Kidney (tissue), 13 donors: ENCODE measurements at regions not wholly inside any gene's neighbourhood (a gene's known extent, or its start where the extent isn't known, plus 50 kb on each side); places are given as distances from the start of the nearest gene placed in this dataset.
"Not testable (repeated sequence)": the region's sequence is repeated elsewhere in the genome, so short reads cannot be mapped to it uniquely, and the experiment has no call there.

ENCODE experiments used
- DNase-seq, 5 donors: peaks; one replicate each; pipeline ENCODE4 v3.0.0-alpha.2; 2013 to 2020
- FAIRE-seq: peaks from 2 replicates; lab custom pipeline; 2012; peaks lifted over from hg19 to GRCh38; lab: Jason Lieb, UNC
- H3K27ac ChIP-seq, 2 donors: one replicate each; pipeline ENCODE4 v1.7.0; 2013; ENCODE audit warnings: low read depth in 2 of 2, low read length in 2 of 2, inconsistent platforms in 1 of 2
- H3K27me3 ChIP-seq: one replicate; pipeline ENCODE4 v1.7.1; 2013; ENCODE audit warnings: low read length, inconsistent platforms; ENCODE audit not compliant: control insufficient read depth, insufficient read depth
- H3K36me3 ChIP-seq, 3 donors: one replicate each; pipeline versions ENCODE4 v1.7.0 to v1.7.1; 2013; ENCODE audit warnings: low read length in 3 of 3, control low read depth in 1 of 3, inconsistent platforms in 1 of 3; ENCODE audit not compliant: insufficient read depth in 3 of 3, control insufficient read depth in 2 of 3
- H3K4me1 ChIP-seq, 3 donors: one replicate each; pipeline versions ENCODE4 v1.7.0 to v1.7.1; 2013; ENCODE audit warnings: low read length in 3 of 3, inconsistent platforms in 1 of 3, low read depth in 1 of 3; ENCODE audit not compliant: control insufficient read depth in 2 of 3, insufficient read depth in 2 of 3
- H3K4me3 ChIP-seq, 3 donors: one replicate each; pipeline versions ENCODE4 v1.7.0 to v1.8.1; 2013; ENCODE audit warnings: low read length in 3 of 3, control low read depth in 1 of 3, inconsistent platforms in 1 of 3
- H3K9ac ChIP-seq, 3 donors: one replicate each; pipeline versions ENCODE4 v1.7.0 to v1.7.1; 2013; ENCODE audit warnings: low read length in 3 of 3, control low read depth in 1 of 3, inconsistent platforms in 1 of 3
- H3K9me3 ChIP-seq, 3 donors: one replicate each; pipeline versions ENCODE4 v1.7.0 to v1.7.1; 2013; ENCODE audit warnings: low read length in 3 of 3, control low read depth in 1 of 3, inconsistent platforms in 1 of 3; ENCODE audit not compliant: control insufficient read depth in 2 of 3, insufficient read depth in 1 of 3
- intact Hi-C: fragments of 100-400 bp; cut with DNase I; formaldehyde crosslinking; loops from one replicate; pipeline ENCODE4 v1.11.1; 2022
- TF ChIP-seq, protein P1 (sequence below): IDR thresholded peaks from 3 replicates; pipeline ENCODE4 v1.5.1; 2012; ENCODE audit warnings: mild to moderate bottlenecking, moderate library complexity, borderline replicate concordance; ENCODE audit not compliant: insufficient read depth; ENCODE audit errors: extremely low read depth
- donor health status: control.
- donor health status: control.
- donor health status: control.
- donor health status: control.
- donor health status: control.
- donor health status: DM: yes; HTN: yes; CAD: no.
- donor health status: Normal renal cell carcinoma (clear cell type).

DNA sequence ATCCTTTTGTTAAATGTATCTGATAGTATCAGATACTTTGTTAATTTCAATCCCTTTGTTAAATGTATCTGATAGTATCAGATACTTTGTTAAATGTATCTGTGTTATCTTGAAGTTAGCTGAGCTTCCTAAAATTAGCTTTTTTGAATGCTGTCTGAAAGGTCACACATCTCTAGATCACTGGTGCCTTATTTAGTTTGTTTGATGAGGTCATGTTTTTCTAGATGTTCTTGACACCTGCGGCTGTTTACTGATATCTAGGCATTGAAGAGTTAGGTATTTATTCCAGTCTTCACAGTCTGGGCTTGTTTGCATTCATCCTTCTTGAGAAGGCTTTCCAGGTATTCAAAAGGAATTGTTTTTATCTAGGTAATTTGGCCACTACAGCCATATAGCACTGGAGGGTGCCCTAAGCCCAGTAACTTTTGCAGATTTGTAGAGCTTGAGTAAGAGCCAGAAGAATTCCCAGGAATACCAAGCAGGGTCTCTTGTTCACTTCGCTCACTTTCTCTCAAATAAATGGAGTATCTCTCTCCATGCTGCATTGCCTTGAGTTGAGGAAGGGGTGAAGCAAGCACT lies 435.4 kb upstream of the GRAMD2B start:
- Histone ChIP-seq H3K36me3 (no peaks in the 10 kb centered on the region), H3K4me3 (no peak overlapping the region), H3K27me3 (no peaks in the 10 kb centered on the region), H3K9me3 (no peaks in the 10 kb centered on the region), H3K27ac (no peak overlapping the region), H3K4me1 (no peaks in the 10 kb centered on the region), H3K9ac (no peak overlapping the region)
- intact Hi-C loops, result no loop called here
- FAIRE-seq, result no peak
- TF ChIP-seq, protein P1, sequence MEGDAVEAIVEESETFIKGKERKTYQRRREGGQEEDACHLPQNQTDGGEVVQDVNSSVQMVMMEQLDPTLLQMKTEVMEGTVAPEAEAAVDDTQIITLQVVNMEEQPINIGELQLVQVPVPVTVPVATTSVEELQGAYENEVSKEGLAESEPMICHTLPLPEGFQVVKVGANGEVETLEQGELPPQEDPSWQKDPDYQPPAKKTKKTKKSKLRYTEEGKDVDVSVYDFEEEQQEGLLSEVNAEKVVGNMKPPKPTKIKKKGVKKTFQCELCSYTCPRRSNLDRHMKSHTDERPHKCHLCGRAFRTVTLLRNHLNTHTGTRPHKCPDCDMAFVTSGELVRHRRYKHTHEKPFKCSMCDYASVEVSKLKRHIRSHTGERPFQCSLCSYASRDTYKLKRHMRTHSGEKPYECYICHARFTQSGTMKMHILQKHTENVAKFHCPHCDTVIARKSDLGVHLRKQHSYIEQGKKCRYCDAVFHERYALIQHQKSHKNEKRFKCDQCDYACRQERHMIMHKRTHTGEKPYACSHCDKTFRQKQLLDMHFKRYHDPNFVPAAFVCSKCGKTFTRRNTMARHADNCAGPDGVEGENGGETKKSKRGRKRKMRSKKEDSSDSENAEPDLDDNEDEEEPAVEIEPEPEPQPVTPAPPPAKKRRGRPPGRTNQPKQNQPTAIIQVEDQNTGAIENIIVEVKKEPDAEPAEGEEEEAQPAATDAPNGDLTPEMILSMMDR, result no peak
- no peak for DNase-seq

DNA sequence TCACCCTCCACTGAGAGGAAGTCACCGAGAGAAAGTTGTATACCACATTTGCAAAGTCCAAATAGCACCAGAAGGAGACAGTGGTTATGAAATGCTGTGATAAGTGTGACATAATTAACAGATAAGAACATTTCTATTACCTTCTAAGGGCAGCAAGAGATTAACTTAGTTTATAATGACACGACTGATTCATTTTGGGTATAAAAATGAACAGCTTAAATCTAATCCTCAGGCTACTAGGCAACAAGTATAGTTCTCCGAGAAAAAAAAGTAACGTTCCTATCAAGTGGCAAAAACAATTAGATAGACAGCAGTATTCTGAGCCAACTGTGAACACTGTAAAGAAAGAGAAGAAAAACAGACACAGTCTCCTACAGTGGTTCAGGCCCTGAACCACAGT lies 431.2 kb upstream of the GRAMD2B start:
- FAIRE-seq, result no peak
- intact Hi-C loops, result no loop called here
- TF ChIP-seq, protein P1, result no peak

DNA sequence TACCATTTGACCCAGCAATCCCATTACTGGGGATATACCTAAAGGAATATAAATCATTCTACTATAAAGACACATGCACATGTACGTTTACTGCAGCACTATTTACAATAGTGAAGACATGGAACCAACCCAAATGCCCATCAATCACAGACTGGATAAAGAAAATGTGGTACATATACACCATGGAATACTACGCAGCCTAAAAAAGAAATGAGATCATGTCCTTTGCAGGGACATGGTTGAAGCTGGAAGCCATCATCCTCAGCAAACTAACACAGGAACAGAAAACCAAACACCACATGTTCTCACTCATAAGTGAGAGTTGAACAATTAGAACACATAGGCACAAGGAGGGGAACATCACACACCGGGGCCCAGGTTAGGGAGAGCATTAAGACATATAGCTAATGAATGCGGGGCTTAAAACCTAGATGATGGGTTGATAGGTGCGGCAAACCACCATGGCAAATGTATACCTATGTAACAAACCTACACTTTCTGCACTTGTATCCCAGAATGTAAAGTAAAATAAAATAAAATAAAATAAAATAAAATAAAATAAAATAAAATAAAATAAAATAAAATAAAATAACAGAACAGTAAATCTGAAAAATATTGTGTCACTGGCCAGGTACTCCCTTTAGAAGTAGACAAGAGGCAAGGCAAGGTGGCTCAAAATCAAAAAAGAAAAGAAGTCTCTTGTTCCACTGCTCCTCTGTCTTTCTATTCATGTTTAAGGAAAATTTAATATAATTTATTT lies 423.8 kb upstream of the GRAMD2B start:
- H3K27me3 ChIP-seq, FAIRE-seq, H3K36me3 ChIP-seq, H3K9me3 ChIP-seq, H3K27ac ChIP-seq, DNase-seq, H3K9ac ChIP-seq, H3K4me3 ChIP-seq, intact Hi-C loops: not testable (repeated sequence)
- H3K4me1 ChIP-seq, result peaks cover 0 to 15% (median 5%) of the 10 kb centered on the region in 3 donors

More for the DNA sequence above, 431.2 kb upstream of the GRAMD2B start:
- no peaks in the 10 kb centered on the region for H3K4me1 ChIP-seq
- H3K9me3 ChIP-seq, result no peaks in the 10 kb centered on the region
- H3K9ac ChIP-seq, result no peak overlapping the region
- no peak for DNase-seq
- H3K27me3 ChIP-seq, result no peaks in the 10 kb centered on the region
- H3K27ac ChIP-seq, result no peak overlapping the region
- no peak overlapping the region for H3K4me3 ChIP-seq
- no peaks in the 10 kb centered on the region for H3K36me3 ChIP-seq

DNA sequence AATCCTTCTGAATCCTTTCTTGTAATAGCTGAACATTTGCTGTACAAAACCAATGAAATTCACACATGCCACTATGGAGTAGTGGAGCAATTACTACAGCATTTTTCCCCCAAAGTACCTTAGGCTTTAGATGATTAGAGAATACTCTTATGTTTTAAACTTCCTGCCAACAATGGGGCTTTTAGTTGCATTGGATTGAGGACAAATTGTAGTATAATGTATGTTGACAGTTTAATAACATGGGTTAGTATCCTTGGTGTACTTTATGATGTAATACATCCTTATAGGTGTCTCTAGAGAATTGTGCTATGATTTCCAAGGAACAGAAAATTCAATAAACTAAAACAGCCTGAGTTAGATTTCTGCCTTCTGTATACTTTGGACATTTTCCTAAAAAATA lies 422.7 kb upstream of the GRAMD2B start:
- no peaks in the 10 kb centered on the region for H3K9me3 ChIP-seq
- no peaks in the 10 kb centered on the region for H3K36me3 ChIP-seq
- DNase-seq, result no peak
- peaks cover 0 to 15% (median 5%) of the 10 kb centered on the region in 3 donors for H3K4me1 ChIP-seq
- no peak overlapping the region for H3K9ac ChIP-seq
- no peaks in the 10 kb centered on the region for H3K27me3 ChIP-seq
- TF ChIP-seq, protein P1, result no peak
- H3K27ac ChIP-seq, result no peak overlapping the region
- H3K4me3 ChIP-seq, result no peak overlapping the region
- intact Hi-C loops, result no loop called here
- no peak for FAIRE-seq
